ENCODE measurements at regions not wholly inside any gene's neighbourhood (a gene's known extent, or its start where the extent isn't known, plus 50 kb on each side); places are given as distances from the start of the nearest gene placed in this dataset.

- Histone ChIP-seq H2BK20ac (ENCODE audit: low read length) (no peak overlapping the region), H2AK5ac (ENCODE audit: low read depth, low read length) (no peak overlapping the region), H3K79me2 (ENCODE audit: control insufficient read depth in 1 of 2, insufficient read depth in 2 of 2, low read length in 2 of 2) (no peaks in the 10 kb centered on the region), H2AFZ (ENCODE audit: low read length) (peak overlapping the region; percentile 73; the same call in 1 of the 2 replicates), H3K79me1 (ENCODE audit: low read depth, low read length) (no peaks in the 10 kb centered on the region), H3K18ac (ENCODE audit: extremely low read depth, low read length) (no peak overlapping the region), H3K27me3 (replicated peaks in 1 of 4; ENCODE audit: control insufficient read depth in 3 of 4, extremely low read depth in 1 of 4, insufficient read depth in 3 of 4, low read length in 3 of 4) (no peaks in the 10 kb centered on the region), H4K5ac (ENCODE audit: insufficient read length, low read depth, low read length) (no peak overlapping the region), H2BK15ac (ENCODE audit: low read length) (no peak overlapping the region), H3K4me3 (ENCODE audit: extremely low read depth in 1 of 4, insufficient read depth in 2 of 4, low read depth in 3 of 4, low read length in 4 of 4) (no peak overlapping the region), H3K9ac (replicated peaks in 1 of 4; ENCODE audit: extremely low read depth in 1 of 4, low read depth in 3 of 4, low read length in 3 of 4) (no peak overlapping the region), H3K4ac (replicated peaks; ENCODE audit: insufficient read length, low read depth, low read length) (no peak overlapping the region), H4K91ac (replicated peaks; ENCODE audit: insufficient read length, low read length) (no peak overlapping the region), H3K56ac (replicated peaks; ENCODE audit: insufficient read length, low read depth, low read length) (no peak overlapping the region), H4K20me1 (replicated peaks in 1 of 2; ENCODE audit: control insufficient read depth in 1 of 2, insufficient read depth in 2 of 2, low read length in 2 of 2) (no peaks in the 10 kb centered on the region), H3K14ac (ENCODE audit: insufficient read length) (no peak overlapping the region), H3K4me2 (ENCODE audit: insufficient read depth in 1 of 2, low read depth in 2 of 2, low read length in 2 of 2) (no peak overlapping the region), H2BK12ac (ENCODE audit: low read depth, low read length) (no peak overlapping the region), H3K23me2 (ENCODE audit: low read depth, low read length) (no peaks in the 10 kb centered on the region), H3K23ac (ENCODE audit: insufficient read length) (no peak overlapping the region), H3K9me3 (ENCODE audit: insufficient read depth in 2 of 2, low read depth in 1 of 2, low read length in 1 of 2) (no peaks in the 10 kb centered on the region), H3K4me1 (replicated peaks in 1 of 4; ENCODE audit: control insufficient read depth in 3 of 4, insufficient read depth in 4 of 4, low read length in 3 of 4) (no peaks in the 10 kb centered on the region), H3K36me3 (ENCODE audit: control insufficient read depth in 2 of 4, insufficient read depth in 4 of 4, low read length in 3 of 4) (no peaks in the 10 kb centered on the region), H2BK120ac (replicated peaks; ENCODE audit: low read depth, low read length) (no peak overlapping the region), H3K27ac (ENCODE audit: low read depth, low read length) (no peak overlapping the region), H4K8ac (ENCODE audit: extremely low read depth, insufficient read depth, low read length) (no peak overlapping the region), H2BK5ac (ENCODE audit: low read depth, low read length) (no peak overlapping the region)
- ChIA-PET CTCF (ENCODE audit: partially characterized antibody) (interaction anchor here (1.0 kb wide), 1 partner anchor 128 kb away, joined by 3 read pairs; no protein-coding TSS in a partner anchor), POLR2A (ENCODE audit: partially characterized antibody) (no interaction called here)
- DNase-seq (ENCODE audit: low read depth in 1 of 2, low spot score in 2 of 2) = no peak
- FAIRE-seq = no peak
- 95% methylated on average over 10 of the region's 10 CpGs; no CpG with 5 or more reads in 1 of the 2 experiments for WGBS, 2 experiments (ENCODE audit: extremely low coverage in 1 of 2, insufficient coverage in 1 of 2, insufficient read length in 1 of 2, insufficient replicate concordance in 2 of 2, low coverage in 1 of 2, low lambda C conversion rate in 2 of 2, missing lambda C conversion rate in 1 of 2)
- TF ChIP-seq ASH2L (IDR thresholded peaks at IDR 0.05; ENCODE audit: low read length) (no peak), RXRA (IDR thresholded peaks at IDR 0.05; ENCODE audit: insufficient read depth, low read depth, low read length) (no peak), FOSL1 (IDR thresholded peaks at IDR 0.05; ENCODE audit: insufficient read depth, low read depth, low read length) (no peak), POLR2A (IDR thresholded peaks at IDR 0.05; ENCODE audit: control extremely low read depth in 1 of 2, low read depth in 2 of 2, low read length in 2 of 2) (no peak)
These were observed 62.9 kb upstream of the RGS4 start for GRCh38 chr1:163006051-163006834.
